ENCODE measurements at regions not wholly inside any gene's neighbourhood (a gene's known extent, or its start where the extent isn't known, plus 50 kb on each side); places are given as distances from the start of the nearest gene placed in this dataset.
"Not testable (repeated sequence)": the region's sequence is repeated elsewhere in the genome, so short reads cannot be mapped to it uniquely, and the experiment has no call there.

DNA sequence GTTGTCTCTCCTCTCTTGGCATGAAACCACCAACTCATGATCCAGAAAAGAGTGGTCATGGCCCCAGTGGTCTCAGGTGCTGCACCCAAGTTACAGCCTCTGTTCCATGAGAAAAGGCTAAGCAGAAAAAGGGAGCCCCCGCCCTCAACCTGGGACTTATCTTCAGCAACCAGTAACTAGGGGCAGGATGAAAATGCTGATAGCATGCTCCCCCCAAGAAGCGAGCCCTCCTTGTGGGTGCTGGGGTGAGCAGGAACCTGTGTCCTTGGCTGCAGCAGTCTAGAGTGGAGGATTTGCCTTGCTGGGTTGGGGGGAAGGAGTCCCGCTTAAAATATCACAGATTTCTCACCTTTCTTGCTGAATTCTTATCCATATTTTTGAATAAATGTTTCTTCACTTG lies 490.0 kb downstream of the SUCLG1 start:
- no peak for DNase-seq

DNA sequence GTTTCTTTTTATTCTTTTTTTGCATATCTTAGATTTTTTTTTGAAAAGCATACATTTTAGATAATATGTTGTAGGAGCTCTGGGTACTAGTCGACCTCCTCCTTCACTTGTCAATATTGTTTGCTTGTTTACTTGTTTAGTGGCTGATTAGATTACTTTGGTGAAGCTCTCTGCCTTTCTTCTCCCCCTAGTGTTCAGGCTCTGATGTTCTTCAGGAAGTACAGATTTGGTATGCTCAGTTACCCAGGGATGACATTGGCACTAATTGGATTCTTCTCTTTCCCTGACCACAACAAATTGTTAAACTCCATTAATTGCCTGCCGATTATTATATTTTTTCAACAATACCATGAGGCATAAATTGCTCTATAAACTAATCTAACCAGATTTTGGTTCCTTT lies 491.2 kb downstream of the SUCLG1 start:
- no peak for DNase-seq

GRCh38 chr2:83966946-83967345 lies 492.1 kb downstream of the SUCLG1 start:
- not testable (repeated sequence) for DNase-seq

- no peak for DNase-seq
These were observed 497.6 kb downstream of the SUCLG1 start for GRCh38 chr2:83961512-83961911.

DNA sequence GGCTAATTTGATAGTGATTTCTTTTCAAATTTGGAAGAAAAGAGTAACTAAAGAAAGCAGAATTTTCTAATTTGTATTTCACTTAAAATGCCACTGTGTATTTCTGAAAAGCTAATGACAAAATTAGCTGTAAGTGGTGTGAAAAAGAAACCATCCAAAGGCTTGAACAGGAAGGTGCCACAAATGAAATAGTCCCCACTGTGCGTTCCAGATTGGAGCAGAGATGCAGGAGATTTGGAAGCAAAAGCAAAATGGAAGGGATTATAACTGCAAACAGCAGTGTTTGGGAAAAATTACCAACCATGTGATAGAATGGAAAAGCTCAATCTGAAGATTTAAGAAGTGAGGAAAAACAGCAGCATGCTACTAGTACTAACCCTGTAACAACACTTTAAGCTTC lies 498.7 kb downstream of the SUCLG1 start:
- no peak for DNase-seq

GRCh38 chr2:83959266-83959665 lies 499.8 kb downstream of the SUCLG1 start:
- DNase-seq, result no peak

GRCh38 chr2:83956991-83957390 lies 502.1 kb downstream of the SUCLG1 start:
- DNase-seq, result no peak

DNA sequence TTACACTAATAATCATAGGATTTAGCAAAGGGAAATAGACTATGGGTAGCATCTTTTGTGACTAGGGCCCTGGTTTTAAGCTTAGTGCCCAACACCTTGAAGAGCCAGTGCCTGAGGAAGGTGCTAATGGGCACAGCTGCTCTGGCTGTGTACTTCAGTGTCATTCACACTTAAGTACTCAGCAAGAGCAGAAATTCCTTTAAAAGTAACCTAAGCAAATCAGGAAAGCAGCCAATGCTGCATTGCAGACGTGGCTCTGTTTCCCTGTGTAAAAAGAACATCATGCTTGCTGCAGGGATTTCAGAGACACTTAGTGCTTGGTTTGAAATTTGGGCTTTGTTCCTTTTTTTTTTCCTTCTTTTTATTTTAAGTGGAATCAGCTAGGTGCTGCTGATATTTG lies 505.4 kb downstream of the SUCLG1 start:
- DNase-seq, result no peak

DNA sequence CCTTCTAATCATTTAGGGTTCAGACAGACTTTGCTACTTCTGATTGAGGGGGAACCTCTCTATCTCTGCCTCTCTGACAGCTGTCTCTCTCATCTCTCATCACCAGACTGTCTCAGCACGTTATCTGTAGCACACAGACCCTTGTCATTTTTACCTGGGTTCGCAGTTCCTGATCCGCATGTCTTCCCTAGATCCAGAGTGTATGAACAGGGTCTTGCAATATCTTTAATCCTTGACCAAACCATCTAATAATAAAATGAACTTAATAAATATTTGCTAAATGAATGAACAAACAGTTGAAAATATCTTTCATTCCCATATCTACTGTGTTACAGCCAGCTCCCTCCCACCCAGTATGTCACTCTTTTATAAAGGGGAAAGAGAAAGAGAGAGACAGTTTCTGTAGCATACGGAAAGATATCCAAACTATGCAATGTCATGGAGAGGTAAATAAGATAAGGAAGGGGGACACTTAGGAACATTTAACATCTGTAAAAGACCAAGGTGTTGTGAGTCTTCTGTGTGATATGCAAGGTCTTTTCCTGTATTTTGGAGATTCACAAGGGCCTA lies 507.6 kb downstream of the SUCLG1 start:
- DNase-seq, result no peak

DNA sequence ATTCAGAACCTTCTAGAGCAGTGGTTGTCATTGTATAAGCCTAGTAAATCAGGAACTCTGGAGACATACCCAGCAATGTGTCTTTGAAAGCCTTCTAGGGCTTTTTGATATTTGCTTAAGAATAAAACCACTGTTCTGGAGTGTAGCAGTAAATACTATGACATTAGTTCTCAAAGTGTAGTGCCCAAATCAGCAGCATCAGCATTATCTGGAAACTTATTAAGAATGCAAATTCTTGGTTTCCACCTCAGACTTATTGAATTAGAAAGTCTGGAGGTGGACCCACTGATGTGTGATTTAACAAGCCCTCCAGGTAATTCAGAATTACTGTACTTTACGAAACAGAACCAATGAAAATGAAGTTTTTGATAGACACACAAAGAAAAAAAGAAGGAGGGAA lies 509.7 kb downstream of the SUCLG1 start:
- DNase-seq, result no peak

DNA sequence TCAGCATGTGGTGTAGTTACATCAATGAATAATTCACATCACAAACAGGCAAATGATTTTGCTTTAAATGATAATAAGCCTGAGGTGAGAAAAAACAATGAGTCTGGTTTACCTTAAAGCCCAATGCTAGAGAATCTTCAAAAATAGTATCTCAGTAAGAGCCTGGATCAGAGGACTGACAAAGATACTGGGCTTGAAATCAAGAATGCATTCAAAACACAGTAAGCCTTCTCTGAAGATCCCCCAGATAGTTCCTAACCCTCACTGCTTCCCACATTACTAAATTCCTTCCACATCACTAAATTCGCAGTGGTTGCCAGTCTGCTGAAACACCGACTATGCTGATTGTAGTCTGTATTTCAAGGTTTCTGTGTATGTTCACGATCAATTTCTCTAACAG lies 514.9 kb downstream of the SUCLG1 start:
- no peak for DNase-seq

- no peak for DNase-seq
These were observed 515.8 kb downstream of the SUCLG1 start for GRCh38 chr2:83943265-83943664.

GRCh38 chr2:83941886-83942285 lies 517.2 kb downstream of the SUCLG1 start:
- no peak for DNase-seq

DNA sequence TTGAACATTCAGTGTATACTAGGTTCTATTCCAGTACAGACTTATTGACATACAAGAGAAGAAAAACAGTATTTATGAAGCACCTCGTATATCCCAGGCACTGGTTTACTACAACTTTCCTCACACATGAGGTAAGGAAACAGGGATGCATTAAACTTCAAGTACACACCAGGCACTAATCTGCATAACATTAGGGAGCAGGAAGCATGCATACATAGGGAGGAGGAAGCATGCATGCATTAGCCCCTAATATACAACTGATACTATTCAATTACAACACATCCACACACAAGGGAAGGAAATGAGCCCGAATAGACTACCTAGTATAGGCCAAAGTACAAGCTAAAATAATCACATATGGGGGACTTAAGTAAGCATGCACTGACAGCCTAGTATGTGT lies 525.3 kb downstream of the SUCLG1 start:
- no peak for DNase-seq

DNA sequence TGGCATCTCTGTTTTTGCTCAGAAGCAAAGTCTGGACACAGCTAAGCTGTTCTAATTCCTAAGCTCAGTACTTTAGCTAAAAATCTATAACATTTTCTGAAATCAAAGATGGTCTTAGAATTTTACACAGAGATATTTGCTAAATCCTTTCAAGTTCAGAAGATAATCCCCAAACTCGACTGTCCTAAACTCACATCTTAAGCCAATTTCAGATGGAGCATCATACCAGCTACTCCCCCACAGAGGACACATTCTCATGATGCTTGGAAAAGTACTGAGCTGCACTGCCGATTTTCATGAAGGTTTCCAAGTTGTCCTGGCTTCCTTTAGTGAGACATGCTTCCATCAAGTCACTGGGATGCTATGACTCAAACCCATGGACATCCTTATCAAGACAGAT lies 535.5 kb downstream of the SUCLG1 start:
- no peak for DNase-seq

GRCh38 chr2:83916559-83916958 lies 542.5 kb downstream of the SUCLG1 start:
- DNase-seq, result no peak

DNA sequence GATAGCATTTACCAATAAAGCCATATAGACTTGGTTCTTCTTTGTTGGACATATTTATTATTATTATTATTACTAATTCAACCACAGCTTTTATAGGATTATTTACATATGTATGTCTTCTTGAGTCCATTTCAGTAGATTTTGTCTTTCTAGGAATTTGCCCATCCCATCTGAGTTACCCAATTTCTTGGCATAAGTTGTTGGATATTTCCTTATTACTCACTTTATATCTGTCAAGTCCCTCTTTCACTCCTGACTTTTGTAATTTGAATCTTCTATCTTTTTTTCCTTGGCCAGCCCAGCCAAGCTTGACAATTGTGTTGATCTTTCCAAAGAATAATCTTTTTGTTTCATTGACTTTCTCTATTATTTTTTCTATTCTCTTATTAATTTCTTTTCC lies 543.7 kb downstream of the SUCLG1 start:
- DNase-seq, result no peak

- no peak for DNase-seq
These were observed 550.3 kb downstream of the SUCLG1 start for GRCh38 chr2:83908750-83909149.

GRCh38 chr2:83901317-83901716 lies 557.8 kb downstream of the SUCLG1 start:
- DNase-seq, result no peak

GRCh38 chr2:83900862-83901261 lies 558.2 kb downstream of the SUCLG1 start:
- DNase-seq, result no peak

- no peak for DNase-seq
These were observed 559.8 kb downstream of the SUCLG1 start for GRCh38 chr2:83899271-83899670.

- DNase-seq, result no peak
These were observed 564.1 kb downstream of the SUCLG1 start for GRCh38 chr2:83894976-83895375.

DNA sequence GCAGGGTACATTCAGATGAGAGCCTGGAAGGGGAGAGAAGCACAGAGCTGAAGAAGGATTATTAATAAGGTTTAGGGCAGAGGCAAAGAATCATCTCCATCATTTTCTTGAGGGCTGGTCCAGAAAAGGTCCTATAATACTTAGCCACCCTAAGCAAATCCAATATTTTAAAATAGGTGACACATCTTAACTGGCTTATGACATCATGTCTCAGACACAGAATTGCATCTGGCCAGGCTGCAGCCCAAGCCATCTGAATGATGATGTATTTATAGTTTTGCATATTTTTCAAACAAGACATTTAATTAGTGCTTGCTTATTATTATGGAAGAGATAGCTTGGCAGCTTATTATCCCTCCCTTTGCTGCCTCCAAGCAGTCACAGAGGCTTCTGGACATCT lies 571.3 kb downstream of the SUCLG1 start:
- no peak for DNase-seq

DNA sequence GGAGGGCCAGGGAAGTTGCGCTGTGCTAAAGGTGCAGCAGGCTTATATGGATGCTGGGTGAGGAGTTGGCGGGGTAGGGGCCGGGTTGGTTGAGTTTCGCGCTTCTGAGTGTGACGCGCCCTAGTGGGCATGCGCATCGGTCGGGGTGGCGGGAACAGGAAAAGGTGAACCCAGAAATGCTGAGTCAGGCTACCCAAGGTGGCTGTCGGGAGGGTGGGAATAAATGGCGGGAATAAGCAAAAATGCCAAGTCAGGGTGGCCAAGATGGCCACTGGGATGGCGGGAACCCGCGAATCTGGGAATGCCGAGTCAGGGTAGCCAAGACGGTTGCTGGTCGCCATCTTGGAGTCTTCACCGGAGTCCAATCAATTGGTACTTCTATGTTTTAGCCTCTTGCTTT lies 580.0 kb downstream of the SUCLG1 start:
- DNase-seq, result no peak

DNA sequence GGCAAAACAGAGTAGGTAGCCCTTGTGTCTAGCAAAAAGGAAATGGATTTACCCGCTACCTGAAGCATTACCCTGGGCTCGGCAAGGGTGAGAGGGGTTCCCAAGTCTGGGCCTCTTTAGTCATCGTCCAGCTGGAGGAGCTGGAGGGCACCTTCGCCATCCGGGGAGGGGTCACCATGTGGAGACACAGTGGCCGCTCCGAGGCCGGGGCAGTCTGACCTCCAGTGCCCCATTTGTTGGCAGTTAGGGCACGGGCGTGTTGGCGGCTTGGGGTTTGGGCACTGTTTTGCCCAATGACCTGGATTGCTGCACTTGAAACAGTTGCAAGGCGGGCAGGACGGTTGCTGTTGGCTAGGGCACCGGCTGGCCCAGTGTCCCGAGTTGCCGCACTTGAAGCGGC lies 581.8 kb downstream of the SUCLG1 start:
- not testable (repeated sequence) for DNase-seq

Data from left kidney (tissue), 1 donor.